GM18873 (cell line): ENCODE measurements at regions not wholly inside any gene's neighbourhood (a gene's known extent, or its start where the extent isn't known, plus 50 kb on each side); places are given as distances from the start of the nearest gene placed in this dataset.
A peak's percentile ranks its signal among the peaks of the same experiment; 100 is the strongest.

Experiments used
- ATAC-seq: cut with Tn5 transposase; IDR thresholded peaks from one replicate; pipeline ENCODE4 v1.9.1; 2021; ENCODE audit warnings: mild to moderate bottlenecking, moderate library complexity, moderate number of reproducible peaks; ENCODE audit not compliant: unreplicated experiment, low FRiP score

GRCh38 chr7:20026762-20027161 is 190.4 kb downstream of the MACC1 start:
- ATAC-seq: no peak

- ATAC-seq: peak; percentile 94
These were observed 195.4 kb downstream of the MACC1 start for GRCh38 chr7:20021831-20022230.

GRCh38 chr7:20021066-20021465 is 196.1 kb downstream of the MACC1 start:
- ATAC-seq: no peak

DNA sequence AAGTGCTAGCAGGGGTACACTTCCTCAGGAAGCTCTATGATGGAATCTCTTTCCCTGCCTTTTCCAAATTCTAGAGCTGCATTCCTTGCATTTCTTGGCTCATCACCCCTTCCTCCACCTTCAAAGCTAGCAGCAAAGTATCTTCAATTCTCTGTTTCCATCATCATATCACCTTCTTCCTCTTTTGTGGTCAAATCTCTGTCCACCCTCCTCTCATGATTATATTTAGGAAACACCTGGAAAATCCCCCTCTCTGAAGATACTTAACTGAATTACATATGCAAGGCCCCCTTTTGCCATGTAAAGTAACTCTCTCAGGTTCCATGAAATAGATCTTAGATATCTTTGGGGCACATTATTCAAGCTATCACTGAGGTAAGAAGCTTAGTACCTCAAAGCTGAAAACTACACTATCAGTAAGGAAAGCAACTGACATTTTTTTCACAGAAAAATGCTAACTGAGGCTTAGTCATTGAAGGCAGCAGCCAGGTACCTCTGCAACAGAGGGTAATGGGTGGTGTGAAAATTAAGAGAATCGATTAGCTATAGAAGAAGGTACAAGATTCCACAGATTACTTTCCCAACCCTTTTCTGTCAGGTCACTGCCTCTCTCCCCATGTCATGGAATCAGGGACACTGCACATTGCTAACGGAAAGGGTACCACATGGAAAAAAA is 197.3 kb downstream of the MACC1 start:
- ATAC-seq: peak; percentile 68

- no peak for ATAC-seq
These were observed 200.5 kb downstream of the MACC1 start for GRCh38 chr7:20016669-20017068.

DNA sequence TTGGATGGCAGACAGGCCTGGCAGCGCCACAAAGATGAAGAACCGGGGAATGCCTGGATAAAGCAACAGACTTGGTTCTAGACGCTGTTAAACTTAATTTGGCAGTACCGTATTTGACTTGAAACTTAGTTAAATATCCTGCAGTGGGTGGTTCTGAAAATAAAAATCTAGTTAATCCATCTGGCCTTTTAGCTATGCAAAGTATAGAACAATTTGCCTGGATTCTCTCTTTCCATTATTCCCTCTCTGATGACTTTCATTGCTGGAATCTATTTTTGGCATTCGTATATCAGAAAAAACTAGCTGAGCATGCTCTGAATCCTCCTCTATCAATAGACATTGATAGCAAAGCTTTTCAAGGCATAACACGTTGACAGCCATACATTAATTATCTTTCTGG is 203.6 kb downstream of the MACC1 start:
- ATAC-seq: no peak

DNA sequence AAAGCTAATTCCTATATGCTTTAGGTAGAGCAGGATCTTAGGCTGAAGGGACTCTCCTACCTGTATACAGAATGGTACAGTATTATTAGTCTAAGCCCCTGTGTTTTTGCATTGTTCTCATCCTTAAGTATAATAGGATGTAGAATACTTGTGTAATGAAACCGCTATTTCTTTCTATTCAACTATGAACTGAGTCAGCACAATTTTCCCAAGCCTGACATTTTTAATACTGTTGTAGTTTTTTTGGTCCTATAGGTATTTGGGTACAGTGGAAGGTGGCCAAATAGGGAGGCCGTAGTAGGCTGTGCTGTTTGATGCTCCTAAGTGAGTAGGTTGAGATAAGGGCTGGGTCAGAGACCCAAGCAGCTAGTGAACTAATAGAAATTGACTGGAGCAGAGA is 205.1 kb downstream of the MACC1 start:
- ATAC-seq: no peak

DNA sequence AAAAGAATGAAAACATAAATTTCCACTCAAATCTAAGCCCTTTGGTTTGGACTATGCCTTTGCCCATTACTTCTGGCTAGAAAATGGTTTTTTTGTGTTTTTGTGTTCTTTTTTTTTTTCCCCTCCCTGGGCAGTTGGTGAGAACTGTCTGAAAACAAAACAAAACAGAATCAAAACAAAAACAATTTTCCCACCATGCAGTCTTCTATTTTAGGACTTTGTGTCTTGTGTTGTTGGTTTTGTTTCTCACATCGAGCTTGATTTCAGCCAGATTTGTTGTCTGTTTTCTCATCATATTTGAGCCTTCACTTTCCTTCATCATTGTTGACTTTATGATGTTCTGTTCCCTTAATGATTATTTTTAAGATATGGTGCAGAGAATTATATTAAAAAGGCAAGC is 206.3 kb downstream of the MACC1 start:
- no peak for ATAC-seq

DNA sequence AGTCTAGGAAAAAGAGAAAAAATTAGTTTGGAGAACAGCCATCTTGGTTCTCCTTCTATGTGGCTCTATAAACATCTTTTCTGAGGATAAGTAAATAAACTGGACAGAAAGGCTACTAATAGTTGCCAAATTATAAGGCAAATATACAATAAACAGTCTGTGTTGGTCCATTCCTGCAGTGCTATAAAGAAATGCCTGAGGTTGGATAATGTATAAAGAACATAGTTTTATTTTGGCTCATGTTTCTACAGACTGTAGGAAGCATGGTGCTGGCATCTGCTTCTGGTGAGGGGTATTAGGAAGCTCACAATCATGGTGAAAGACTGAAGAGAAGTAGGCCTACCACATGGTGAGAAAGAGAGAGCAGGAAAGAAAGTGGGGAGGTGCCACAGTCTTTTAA is 209.7 kb downstream of the MACC1 start:
- ATAC-seq: no peak

DNA sequence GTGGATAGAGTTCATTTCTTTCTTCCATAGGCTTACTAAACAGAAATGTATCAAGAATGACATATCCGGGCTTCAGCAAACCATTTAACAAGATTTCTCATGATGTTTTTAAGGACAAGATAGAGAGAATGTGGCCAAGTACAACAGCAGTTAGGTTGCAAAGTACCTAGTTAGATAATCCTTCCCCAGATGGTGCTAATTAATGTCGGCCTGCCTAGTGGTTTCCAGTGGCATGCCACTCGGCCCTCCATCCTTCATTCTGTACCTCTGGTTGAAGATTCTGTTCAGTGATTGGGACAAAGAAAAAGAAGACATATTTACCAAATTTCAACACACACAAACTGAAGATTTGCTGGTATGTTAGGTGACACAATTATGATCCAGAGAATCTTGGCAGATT is 212.1 kb downstream of the MACC1 start:
- ATAC-seq: no peak

- no peak for ATAC-seq
These were observed 217.5 kb downstream of the MACC1 start for GRCh38 chr7:19999681-20000080.

- ATAC-seq: no peak
These were observed 218.5 kb upstream of the TMEM196 start for GRCh38 chr7:19991936-19992335.

DNA sequence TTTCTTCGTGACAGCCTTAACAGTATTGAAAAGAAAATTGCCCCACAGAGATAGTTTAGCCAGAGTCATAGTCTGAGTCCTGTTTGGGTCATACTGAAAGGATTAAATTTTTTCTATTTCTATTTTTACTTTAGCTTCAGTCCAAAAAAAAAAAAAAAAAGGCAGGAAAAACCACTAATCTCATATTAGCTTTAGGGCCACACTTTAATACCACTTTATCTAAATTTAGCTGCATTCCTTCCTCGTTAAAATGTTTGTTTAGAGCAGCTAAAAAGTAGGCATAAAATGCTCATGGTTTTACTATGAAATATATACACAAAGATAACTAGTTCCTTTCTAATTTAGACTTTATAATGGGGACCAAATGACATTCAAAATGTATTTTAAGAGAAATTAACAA is 216.5 kb upstream of the TMEM196 start:
- no peak for ATAC-seq

DNA sequence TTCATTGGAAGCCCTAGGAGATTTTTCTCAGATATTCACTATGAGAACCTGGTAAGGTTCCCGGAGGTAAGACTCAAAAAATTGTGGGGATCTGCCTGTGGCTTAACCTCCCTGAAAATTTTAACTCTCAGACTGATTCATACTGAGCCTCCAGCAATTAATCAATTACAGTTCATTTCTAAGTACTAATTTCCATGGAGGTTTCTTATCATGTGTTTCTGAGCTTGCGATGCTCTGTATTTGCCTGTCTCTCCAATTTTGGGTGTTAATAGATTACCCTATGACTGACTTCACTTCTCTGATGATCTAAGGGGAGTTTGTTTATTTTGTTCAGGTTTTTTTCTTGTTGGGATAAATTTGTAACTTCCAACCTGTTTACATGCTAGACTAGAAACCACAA is 215.4 kb upstream of the TMEM196 start:
- no peak for ATAC-seq

- ATAC-seq: no peak
These were observed 210.8 kb upstream of the TMEM196 start for GRCh38 chr7:19984231-19984632.

- ATAC-seq: no peak
These were observed 209.7 kb upstream of the TMEM196 start for GRCh38 chr7:19982841-19983835.

DNA sequence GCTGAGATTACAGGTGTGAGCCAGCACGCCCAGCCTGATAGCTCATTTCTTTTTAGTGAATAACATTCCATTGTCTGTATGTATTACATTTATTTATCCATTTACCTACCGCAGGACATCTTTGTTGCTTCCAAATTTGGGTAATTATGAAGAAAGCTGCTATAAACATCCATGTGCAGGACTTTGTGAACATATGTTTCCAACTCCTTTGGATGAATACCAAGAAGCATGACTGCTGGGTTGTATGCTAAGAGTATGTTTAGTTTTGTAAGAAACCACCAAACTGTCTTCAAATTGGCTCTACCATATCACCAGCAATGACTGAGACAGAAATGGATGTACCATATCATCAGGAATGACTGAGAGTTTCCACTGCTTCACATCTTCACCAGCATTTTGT is 200.2 kb upstream of the TMEM196 start:
- ATAC-seq: no peak

DNA sequence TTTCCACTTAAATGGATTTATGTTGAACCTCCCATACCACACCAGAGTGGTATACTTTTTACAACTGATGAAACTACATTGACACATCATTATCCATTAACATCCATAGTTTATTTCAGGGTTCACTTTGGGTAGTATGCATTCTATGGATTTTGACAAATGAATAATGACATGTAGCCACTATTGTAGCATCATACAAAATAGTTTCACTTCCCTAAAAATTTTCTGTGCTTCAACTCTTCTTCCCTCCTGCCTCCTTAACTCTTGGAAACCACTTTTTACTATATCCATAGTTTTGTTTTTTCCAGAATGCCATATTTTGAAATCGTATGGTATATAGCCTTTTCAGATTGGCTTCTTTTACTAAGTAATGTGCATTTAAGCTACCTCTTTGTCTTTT is 199.5 kb upstream of the TMEM196 start:
- no peak for ATAC-seq

DNA sequence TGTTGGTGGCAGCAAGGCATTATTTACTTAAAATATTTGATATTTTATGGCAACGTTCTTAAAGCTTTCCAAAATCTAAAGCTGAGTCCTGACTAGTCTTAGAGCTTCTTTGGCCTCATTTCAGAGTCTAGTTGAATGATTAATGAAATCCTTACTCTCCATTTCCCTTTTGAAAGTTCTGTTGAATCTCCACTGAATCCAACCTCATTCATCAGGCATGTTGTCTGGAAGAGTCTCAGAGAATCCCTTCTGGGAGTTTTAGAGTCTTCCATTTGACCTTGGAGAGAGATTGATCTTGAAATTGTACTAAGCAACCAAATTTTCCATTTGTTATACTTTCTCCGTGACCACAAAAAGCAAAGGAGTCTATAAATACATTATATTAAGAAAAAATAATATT is 198.5 kb upstream of the TMEM196 start:
- no peak for ATAC-seq

GRCh38 chr7:19970514-19970913 is 197.1 kb upstream of the TMEM196 start:
- no peak for ATAC-seq

DNA sequence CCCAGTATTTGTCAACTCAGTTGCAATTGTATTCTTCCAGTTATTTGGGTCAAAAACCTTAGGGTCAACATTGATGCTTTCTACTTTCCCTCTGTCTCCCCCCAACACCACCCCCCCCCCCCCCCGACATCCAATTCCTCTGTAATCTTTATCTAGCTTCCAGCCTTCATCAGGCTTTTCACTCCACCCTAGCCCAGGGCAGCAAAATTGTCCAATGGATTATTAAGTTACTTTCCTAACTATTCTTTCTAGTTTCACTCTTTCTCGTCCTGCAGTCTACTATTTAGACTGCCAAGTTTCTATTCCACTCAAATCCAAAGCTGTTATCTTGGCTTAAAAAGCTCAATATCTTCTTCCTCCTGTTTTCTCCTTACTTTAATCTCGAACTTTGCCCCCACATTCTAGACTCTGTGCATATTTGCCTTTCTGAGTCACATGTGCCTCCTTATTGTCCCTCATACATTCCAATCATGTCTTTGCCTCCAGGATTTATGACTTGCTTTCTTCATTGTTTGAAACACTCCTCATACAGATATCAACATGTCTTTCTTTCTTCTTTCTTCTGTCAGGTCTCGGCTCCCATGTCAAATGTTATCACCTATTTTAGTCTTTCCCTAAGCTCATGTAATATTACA is 196.6 kb upstream of the TMEM196 start:
- no peak for ATAC-seq
